ENCODE measurements at regions not wholly inside any gene's neighbourhood (a gene's known extent, or its start where the extent isn't known, plus 50 kb on each side); places are given as distances from the start of the nearest gene placed in this dataset.

DNA sequence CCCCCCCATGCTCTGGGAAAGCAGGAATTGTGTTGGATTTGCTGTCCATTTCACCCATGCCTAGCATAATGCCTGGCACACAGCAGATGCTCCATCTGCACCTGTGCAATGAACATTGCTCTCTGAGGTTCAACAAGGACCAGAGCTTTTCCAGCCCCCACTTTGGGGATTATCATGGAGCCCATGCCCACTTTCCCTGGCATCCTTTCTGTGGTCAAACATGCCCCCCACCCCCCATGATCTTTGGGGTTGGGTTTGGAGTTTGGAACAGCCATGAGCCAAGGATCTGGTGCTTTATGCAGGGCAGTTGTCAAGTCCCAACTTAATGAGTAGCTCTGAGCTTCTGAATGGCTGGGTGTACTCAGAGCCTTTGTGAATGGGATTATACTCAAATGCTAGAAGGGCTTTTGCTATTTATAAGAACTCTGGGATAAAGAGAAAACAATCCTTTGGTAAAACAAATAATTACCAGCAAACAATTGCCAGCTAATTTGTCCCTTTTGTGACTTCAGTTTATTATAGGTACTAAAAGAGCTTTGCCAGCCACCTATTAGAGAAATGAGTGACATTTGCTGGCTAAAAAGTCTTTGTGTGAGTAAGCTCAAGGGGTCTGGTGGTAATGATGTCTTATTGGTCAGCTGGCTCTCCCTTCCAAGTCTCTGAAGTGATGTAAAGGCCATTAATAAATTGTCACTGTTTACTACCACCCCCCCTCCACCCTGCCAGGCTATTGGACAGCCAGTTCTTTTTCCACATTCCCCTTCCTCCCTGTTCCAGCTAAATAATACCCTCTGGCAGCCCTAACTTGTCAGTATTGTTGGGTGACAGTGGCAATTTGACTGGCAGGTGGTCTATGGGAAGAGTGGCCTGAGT lies 182.3 kb downstream of the MACROH2A1 start:
- POLR2A ChIA-PET, result no interaction called here
- CTCF ChIA-PET, result interaction anchor here (1.3 kb wide), 2 partner anchors 12 to 13 kb away, joined by 3 read pairs; no protein-coding TSS in a partner anchor
- TF ChIP-seq, protein P1, sequence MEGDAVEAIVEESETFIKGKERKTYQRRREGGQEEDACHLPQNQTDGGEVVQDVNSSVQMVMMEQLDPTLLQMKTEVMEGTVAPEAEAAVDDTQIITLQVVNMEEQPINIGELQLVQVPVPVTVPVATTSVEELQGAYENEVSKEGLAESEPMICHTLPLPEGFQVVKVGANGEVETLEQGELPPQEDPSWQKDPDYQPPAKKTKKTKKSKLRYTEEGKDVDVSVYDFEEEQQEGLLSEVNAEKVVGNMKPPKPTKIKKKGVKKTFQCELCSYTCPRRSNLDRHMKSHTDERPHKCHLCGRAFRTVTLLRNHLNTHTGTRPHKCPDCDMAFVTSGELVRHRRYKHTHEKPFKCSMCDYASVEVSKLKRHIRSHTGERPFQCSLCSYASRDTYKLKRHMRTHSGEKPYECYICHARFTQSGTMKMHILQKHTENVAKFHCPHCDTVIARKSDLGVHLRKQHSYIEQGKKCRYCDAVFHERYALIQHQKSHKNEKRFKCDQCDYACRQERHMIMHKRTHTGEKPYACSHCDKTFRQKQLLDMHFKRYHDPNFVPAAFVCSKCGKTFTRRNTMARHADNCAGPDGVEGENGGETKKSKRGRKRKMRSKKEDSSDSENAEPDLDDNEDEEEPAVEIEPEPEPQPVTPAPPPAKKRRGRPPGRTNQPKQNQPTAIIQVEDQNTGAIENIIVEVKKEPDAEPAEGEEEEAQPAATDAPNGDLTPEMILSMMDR (IDR thresholded peaks at IDR 0.05; ENCODE audit: control extremely low read depth, extremely low read depth, low read depth, missing control alignments), result no peak
- DNase-seq (ENCODE audit: extremely low spot score), result no peak

DNA sequence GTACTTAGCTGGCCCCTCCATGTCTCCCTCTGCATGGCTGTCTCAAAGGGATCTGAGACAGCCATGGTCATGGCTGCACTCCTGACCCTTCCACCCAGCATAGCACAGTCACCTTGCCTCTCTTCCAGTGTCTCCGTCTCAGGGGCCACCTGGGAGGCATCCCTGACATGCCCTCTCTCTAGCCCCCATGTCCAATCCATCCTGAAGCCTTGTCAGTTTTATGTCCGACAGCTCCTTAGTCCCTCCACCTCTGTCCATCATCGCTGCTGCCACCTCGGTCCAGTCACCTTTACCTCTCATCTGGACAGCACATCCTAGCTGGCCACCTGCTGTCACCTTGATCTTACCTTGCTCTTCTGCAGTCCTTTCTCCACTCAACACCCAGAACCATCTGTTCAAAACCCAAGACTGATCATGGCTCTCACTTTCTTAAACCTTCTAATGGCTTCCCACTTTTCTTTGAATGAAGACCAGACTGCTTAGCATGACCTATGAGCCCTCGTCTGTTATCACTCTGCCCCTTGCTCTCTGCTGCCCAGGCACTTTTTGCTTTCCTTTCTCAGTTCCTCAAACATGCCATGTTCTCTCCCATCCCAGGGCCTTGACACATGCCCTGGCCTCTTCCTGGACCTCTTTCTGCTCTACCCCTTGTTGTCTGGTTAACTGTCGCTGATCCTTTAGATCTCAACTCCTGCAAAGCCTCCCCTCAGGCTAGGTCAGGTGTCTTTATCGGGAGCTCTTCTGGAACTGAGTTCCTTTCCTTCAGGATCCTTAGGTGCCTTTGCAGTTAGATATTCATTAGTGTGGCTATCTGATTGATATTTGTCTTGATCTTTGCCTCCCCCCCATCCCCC lies 181.8 kb upstream of the PITX1 start:
- no peak for DNase-seq (ENCODE audit: extremely low spot score)
- CTCF ChIA-PET, result interaction anchor here (1.3 kb wide), 1 partner anchor 14 kb away, joined by 3 read pairs; no protein-coding TSS in a partner anchor
- POLR2A ChIA-PET, result no interaction called here
- TF ChIP-seq, protein P1 (IDR thresholded peaks at IDR 0.05; ENCODE audit: control extremely low read depth, extremely low read depth, low read depth, missing control alignments), result no peak

DNA sequence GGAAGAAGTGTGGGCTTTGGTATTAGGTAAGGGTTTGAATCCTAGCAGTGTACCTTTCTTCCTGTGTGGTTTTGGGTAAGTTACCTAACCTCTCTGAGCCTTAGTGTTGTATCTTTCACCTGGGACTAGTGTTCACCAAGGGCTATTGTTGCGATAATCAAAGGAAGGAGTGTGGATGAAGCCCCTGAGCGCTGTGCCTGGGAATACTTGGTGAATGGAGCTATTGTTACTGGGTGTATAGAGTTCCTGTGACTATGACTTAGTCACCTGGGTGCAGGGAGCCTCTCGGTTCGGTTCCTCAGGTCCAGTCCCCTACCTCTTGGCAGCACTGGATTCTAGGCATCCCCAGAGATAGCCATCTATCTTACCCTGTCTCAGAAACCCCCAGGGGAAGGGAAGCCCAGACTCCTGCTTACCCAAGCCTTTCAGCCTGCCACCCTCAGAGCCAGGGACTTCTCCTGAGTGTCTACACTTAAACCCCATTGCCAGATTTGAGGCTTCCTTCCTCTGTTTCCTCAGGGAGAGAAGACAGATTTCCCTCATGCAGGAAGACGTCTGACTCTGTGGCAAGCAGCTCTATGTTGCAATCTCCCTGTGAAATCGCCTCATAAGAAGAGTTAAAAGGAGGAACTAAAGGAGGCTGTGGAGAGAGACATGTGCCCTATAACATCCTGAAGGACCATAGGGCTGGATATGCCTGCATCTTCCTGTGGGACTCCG lies 181.0 kb upstream of the PITX1 start:
- no peak for DNase-seq (ENCODE audit: extremely low spot score)
- TF ChIP-seq, protein P1 (IDR thresholded peaks at IDR 0.05; ENCODE audit: control extremely low read depth, extremely low read depth, low read depth, missing control alignments), result no peak
- POLR2A ChIA-PET, result no interaction called here
- CTCF ChIA-PET, result interaction anchor here (0.9 kb wide), 1 partner anchor 10 kb away, joined by 3 read pairs; no protein-coding TSS in a partner anchor

DNA sequence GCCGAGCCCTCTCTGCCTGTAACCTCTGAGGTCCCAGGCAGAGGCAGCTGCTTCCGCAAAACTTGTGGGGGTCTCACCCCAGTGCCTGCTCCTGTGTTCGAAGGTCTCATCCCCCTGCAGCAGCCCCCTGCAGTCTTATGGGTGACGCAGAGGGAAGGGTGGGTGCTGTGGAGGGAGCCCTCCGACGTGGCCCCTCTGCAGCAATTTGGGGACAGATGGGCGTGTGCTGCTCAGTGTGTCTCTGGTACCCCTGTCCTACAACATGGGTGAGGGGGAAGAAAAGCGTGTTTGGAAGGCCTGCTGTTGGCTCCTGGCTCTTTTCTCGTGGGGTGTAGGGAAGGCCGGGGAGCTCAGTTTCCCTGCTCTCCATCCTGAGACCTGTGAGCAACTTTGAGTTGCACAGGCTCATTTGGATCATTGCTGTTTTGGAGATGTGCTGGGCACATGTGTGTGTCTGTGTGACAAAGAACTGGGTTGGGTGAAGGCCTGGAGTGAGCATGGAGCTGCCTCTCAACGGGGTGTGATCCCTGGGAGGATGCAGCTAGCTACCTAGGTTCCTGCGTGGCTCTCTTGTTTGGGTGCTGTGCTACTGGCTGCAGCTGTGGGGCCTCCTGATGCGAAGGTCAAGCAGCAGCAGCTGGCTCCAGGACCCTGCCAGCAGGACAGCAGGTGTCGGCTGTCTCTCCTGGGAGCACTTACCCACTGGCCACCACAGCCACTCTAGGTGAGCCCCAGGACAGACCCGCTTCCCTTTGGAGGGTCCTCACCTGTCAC lies 179.6 kb upstream of the PITX1 start:
- TF ChIP-seq, protein P1 (IDR thresholded peaks at IDR 0.05; ENCODE audit: control extremely low read depth, extremely low read depth, low read depth, missing control alignments), result no peak
- POLR2A ChIA-PET, result no interaction called here
- CTCF ChIA-PET, result interaction anchor here (1.3 to 2.2 kb wide), 4 partner anchors 8 to 42 kb away, joined by 3 to 7 read pairs (median 4); no protein-coding TSS in a partner anchor
- DNase-seq (ENCODE audit: extremely low spot score), result no peak

DNA sequence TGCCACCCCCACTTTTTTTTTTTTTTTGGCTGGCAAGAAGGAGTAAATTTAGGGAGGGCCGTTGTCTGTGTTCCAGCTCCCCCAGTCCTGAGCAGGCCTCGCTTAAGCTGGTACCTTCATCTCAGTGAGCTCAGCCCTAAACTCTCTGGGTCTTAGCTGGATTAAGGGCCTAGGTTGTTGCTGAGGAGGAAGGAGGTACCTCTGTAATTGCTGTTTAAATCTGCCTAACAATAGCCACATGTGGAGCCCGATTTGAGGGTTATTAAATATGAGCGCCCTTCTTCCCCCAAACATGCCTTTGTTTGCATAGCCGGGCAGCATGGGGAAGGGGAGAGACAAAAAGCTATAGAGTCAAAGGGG lies 179.0 kb upstream of the PITX1 start:
- ChIA-PET POLR2A (interaction anchor here (0.6 kb wide), 1 partner anchor 378 kb away, joined by 3 read pairs; no protein-coding TSS in a partner anchor), CTCF (interaction anchor here (1.3 to 2.2 kb wide), 4 partner anchors 9 to 42 kb away, joined by 3 to 7 read pairs (median 4); no protein-coding TSS in a partner anchor)
- TF ChIP-seq, protein P1 (IDR thresholded peaks at IDR 0.05; ENCODE audit: control extremely low read depth, extremely low read depth, low read depth, missing control alignments), result no peak
- no peak for DNase-seq (ENCODE audit: extremely low spot score)

Measured in GM10248 (cell line).